Mucosa of descending colon (tissue), 3 donors: ENCODE measurements at regions not wholly inside any gene's neighbourhood (a gene's known extent, or its start where the extent isn't known, plus 50 kb on each side); places are given as distances from the start of the nearest gene placed in this dataset.

Experiments used
- ATAC-seq: fragments of 200-7000 bp; cut with Tn5 transposase; one replicate; pipeline ENCODE4 v1.9.1; 2020; ENCODE audit warnings: mild to moderate bottlenecking, moderate library complexity
- DNase-seq, 3 donors: peaks; one replicate each; pipeline ENCODE4 v3.0.0-alpha.2; 2020
- H3K36me3 ChIP-seq: fragments of 200-600 bp; one replicate; pipeline ENCODE4 v1.8.0; 2021; ENCODE audit warnings: low read depth, mild to moderate bottlenecking
- H3K4me1 ChIP-seq: fragments of 200-600 bp; one replicate; pipeline ENCODE4 v1.8.0; 2021; ENCODE audit warnings: low read depth, mild to moderate bottlenecking
- H3K4me3 ChIP-seq: fragments of 200-600 bp; one replicate; pipeline ENCODE4 v1.8.0; 2021; ENCODE audit warnings: mild to moderate bottlenecking
- H3K9me3 ChIP-seq: fragments of 200-600 bp; one replicate; pipeline ENCODE4 v1.8.0; 2021; ENCODE audit warnings: mild to moderate bottlenecking
- intact Hi-C, 2 donors: fragments of 100-400 bp; cut with DNase I in 1 of 2; cut with micrococcal nuclease in 1 of 2; formaldehyde crosslinking; loops; one replicate each; pipeline versions ENCODE4 v1.11.0 to v1.11.1; 2022; cut with DNase I, micrococcal nuclease
- TF ChIP-seq, protein P1 (sequence below): fragments of 200-600 bp; IDR thresholded peaks from one replicate; pipeline ENCODE4 v1.8.0; 2022; ENCODE audit warnings: antibody characterized with exemption, mild to moderate bottlenecking
- donor health status: DM: no; HTN: no; CAD: no; lungs with moderate emphysema.
- donor health status: DM: no; HTN: no; CAD: no.
- donor health status: DM: no; HTN: yes; CAD: no.

DNA sequence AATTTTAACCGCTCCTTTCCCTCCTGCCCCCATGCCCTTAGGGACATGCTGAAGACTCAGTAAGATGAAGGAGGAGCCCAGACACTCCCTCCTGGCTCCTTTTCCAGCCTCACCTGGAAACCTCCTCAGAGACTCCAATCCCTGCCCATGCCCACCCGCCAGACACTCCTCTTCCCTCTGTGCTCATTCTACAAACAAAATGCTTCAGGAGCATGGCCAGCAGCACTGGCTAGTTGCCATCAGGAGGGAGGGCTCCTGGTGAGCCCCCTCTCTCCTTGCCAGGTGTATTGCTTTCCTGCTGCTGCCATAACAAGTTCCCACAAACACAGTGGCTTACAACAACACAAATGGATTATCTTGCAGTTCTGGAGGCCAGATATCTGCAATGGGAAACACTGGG, 126.1 kb downstream of the PSMG1 start:
- no peaks in the 10 kb centered on the region for H3K36me3 ChIP-seq
- H3K4me3 ChIP-seq, result no peak overlapping the region
- DNase-seq (no peak), ATAC-seq (peak; percentile 18)
- TF ChIP-seq, protein P1, sequence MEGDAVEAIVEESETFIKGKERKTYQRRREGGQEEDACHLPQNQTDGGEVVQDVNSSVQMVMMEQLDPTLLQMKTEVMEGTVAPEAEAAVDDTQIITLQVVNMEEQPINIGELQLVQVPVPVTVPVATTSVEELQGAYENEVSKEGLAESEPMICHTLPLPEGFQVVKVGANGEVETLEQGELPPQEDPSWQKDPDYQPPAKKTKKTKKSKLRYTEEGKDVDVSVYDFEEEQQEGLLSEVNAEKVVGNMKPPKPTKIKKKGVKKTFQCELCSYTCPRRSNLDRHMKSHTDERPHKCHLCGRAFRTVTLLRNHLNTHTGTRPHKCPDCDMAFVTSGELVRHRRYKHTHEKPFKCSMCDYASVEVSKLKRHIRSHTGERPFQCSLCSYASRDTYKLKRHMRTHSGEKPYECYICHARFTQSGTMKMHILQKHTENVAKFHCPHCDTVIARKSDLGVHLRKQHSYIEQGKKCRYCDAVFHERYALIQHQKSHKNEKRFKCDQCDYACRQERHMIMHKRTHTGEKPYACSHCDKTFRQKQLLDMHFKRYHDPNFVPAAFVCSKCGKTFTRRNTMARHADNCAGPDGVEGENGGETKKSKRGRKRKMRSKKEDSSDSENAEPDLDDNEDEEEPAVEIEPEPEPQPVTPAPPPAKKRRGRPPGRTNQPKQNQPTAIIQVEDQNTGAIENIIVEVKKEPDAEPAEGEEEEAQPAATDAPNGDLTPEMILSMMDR, result no peak
- no peaks in the 10 kb centered on the region for H3K9me3 ChIP-seq
- H3K4me1 ChIP-seq, result no peaks in the 10 kb centered on the region
- intact Hi-C loops, result no loop called here

DNA sequence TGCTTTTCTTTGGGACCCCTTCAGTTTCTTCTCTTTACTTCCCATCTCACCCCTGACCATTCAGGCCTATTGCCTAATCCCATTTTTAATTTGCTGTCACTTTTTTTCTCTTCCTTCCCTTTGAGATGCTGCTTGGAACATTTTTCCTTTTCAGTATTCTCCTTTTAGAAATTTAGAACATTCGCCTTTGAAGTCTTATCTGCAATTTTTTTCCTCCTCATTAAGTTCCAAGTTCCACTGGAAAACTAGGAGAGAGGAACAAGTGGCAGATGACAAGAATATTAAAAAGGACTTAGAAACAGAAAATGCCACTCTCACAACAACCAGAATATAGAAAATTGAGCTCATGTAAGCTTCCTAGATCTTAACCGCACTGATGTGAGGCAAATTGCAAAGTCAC, 126.6 kb downstream of the PSMG1 start:
- intact Hi-C loops, result no loop called here

DNA sequence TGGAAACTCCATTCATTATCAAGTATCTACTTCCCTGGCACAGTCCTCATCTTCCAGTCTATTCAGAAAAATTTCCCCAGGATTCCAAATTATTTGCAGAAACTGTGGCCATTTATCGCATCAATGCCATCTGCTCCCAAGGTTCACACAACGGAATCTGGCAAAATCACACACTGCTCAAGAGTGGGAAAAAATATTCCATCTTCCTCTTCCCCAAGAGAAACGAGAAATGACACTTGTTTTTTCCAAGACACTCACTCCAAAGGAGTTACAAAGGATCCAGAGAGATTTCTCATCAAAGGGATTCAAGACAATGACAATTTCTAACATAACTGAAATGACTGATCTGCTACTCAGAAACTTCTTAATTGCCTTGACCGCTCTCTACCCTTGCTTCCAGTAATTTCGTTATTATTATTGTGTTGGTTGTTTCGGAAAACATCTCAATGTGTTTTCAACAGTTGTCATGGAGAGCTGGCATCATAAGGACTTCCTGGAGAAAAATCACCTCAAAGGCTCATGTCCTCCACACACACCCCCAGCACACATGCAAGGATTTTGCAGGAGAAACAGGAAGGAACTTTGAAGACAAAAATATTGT, 128.0 kb downstream of the PSMG1 start:
- Histone ChIP-seq H3K4me3 (no peak overlapping the region), H3K9me3 (no peaks in the 10 kb centered on the region), H3K36me3 (no peaks in the 10 kb centered on the region), H3K4me1 (no peaks in the 10 kb centered on the region)
- DNase-seq, result no peak
- no peak for ATAC-seq
- TF ChIP-seq, protein P1, result no peak
- intact Hi-C loops, result no loop called here

More for the DNA sequence above, 126.6 kb downstream of the PSMG1 start:
- no peaks in the 10 kb centered on the region for H3K4me1 ChIP-seq
- H3K4me3 ChIP-seq, result no peak overlapping the region
- TF ChIP-seq, protein P1, result no peak
- no peaks in the 10 kb centered on the region for H3K9me3 ChIP-seq
- no peaks in the 10 kb centered on the region for H3K36me3 ChIP-seq
- DNase-seq, result no peak
- ATAC-seq, result no peak

DNA sequence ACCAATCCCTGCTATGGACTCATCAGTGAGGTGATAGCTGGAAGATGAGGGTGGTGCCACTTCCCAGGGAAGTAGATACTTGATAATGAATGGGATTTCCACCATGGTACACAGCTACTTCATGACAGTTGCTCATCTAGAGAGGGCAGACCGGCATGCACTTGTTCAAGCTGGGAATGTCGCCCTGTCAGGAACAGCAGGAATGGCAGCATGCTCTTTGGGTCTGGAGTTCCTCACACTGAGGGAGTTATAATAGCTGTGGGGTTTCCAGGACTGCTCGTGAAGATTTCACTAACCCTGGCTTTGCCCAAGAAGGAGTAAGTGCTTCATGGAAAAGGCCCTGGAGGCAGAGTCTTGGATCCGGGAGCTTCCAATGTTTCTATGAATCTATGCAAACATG, 129.2 kb downstream of the PSMG1 start:
- no peak for ATAC-seq
- Histone ChIP-seq H3K4me3 (no peak overlapping the region), H3K9me3 (no peaks in the 10 kb centered on the region), H3K36me3 (no peaks in the 10 kb centered on the region), H3K4me1 (no peaks in the 10 kb centered on the region)
- intact Hi-C loops, result no loop called here
- TF ChIP-seq, protein P1, result no peak
- DNase-seq, result no peak

DNA sequence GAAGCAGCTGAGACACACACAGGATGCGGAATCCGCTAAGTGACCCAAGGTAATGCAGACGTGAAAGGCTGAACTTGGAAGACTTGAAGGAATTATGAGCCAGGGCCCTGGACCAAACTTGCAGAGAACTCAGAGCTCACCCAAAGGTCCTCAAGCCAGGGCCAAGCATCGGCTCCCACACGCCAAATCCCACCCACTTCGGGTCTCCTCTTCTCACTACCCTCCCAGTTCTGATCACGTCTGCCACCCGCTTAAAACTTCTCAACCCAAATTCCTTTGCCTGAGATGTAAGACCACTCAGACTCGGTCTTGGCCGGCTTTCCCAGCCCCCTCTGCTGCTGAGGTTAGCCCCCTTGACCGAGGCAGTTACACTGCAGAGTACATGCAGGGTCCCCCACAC, 130.1 kb downstream of the PSMG1 start:
- TF ChIP-seq, protein P1, result no peak
- Histone ChIP-seq H3K4me1 (no peaks in the 10 kb centered on the region), H3K9me3 (no peaks in the 10 kb centered on the region), H3K4me3 (no peak overlapping the region), H3K36me3 (no peaks in the 10 kb centered on the region)
- intact Hi-C loops, result no loop called here
- no peak for ATAC-seq
- DNase-seq, result no peak

DNA sequence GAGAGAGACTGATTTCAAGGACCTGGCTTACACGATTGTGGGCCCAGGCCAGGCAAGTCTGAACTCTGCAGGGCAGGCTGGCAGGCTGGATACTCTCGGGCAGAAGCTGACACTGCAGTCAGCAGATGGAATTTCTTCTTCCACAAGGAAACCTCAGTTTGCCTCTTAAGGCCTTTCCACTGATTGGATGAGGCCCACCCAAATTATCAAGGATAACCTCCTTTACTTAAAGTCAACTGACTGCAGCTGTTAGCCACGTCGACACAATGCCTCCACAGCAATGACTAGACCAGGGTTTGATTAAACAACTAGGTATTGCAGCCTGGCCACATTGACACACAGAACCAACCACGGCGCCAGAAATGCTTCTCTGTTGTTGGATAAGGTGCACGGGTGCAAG, 130.5 kb downstream of the PSMG1 start:
- Histone ChIP-seq H3K9me3 (no peaks in the 10 kb centered on the region), H3K4me1 (no peaks in the 10 kb centered on the region), H3K4me3 (no peak overlapping the region), H3K36me3 (no peaks in the 10 kb centered on the region)
- ATAC-seq (no peak), DNase-seq (no peak)
- intact Hi-C loops, result no loop called here
- TF ChIP-seq, protein P1, result no peak
